PC-9 (cell line): ENCODE measurements at regions not wholly inside any gene's neighbourhood (a gene's known extent, or its start where the extent isn't known, plus 50 kb on each side); places are given as distances from the start of the nearest gene placed in this dataset.
A peak's percentile ranks its signal among the peaks of the same experiment; 100 is the strongest.
"Not testable (repeated sequence)": the region's sequence is repeated elsewhere in the genome, so short reads cannot be mapped to it uniquely, and the experiment has no call there.

Source experiments
- BruUV-seq: library from RNA; stranded (reverse); fragments of 400-500 nt; replicated peaks from 2 replicates; lab custom pipeline; 2021; lab: Mats Ljungman, UMichigan
- CTCF ChIA-PET: fragments of 300-600 bp; sonication (Branson Sonifier 250); formaldehyde crosslinking; loops from one replicate; lab custom pipeline; 2022; ENCODE audit warnings: antibody characterized with exemption; lab: Charles Lee
- POLR2A ChIA-PET: fragments of 300-600 bp; sonication (Branson Sonifier 250); formaldehyde crosslinking; loops from one replicate; lab custom pipeline; 2022; ENCODE audit warnings: antibody characterized with exemption; ENCODE audit not compliant: unreplicated experiment; lab: Charles Lee
- DNase-seq, 2 experiments: peaks; one replicate each; pipeline versions ENCODE4 v3.0.0 to v3.0.0-alpha.2; 2015 to 2022; ENCODE audit warnings: mixed read lengths in 1 of 2
- H2AFZ ChIP-seq: fragments of 200-600 bp; sonication (generic); 2 replicates; pipeline ENCODE4 v1.8.1; 2017; ENCODE audit warnings: antibody characterized with exemption
- H3F3A ChIP-seq: fragments of 200-600 bp; sonication (generic); 2 replicates; pipeline ENCODE4 v1.8.1; 2017; ENCODE audit warnings: antibody characterized with exemption, mild to moderate bottlenecking, low read depth; ENCODE audit not compliant: insufficient read depth
- H3K27ac ChIP-seq: fragments of 200-600 bp; sonication (generic); 2 replicates; pipeline ENCODE4 v1.6.1; 2016; ENCODE audit warnings: mixed run types
- H3K27me3 ChIP-seq: fragments of 200-600 bp; sonication (generic); 2 replicates; pipeline ENCODE4 v1.6.1; 2016; ENCODE audit warnings: low read depth, mixed run types; ENCODE audit not compliant: insufficient read depth
- H3K36me3 ChIP-seq: fragments of 200-600 bp; sonication (generic); 2 replicates; pipeline ENCODE4 v1.6.1; 2016; ENCODE audit warnings: low read depth, mixed run types
- H3K4me1 ChIP-seq: fragments of 200-600 bp; sonication (generic); replicated peaks from 2 replicates; pipeline ENCODE4 v1.6.1; 2016; ENCODE audit warnings: mixed run types; ENCODE audit not compliant: insufficient read depth
- H3K4me2 ChIP-seq: fragments of 200-600 bp; sonication (generic); 2 replicates; pipeline ENCODE4 v1.6.1; 2017; ENCODE audit warnings: mixed run types
- H3K4me3 ChIP-seq: fragments of 200-600 bp; sonication (generic); 2 replicates; pipeline ENCODE4 v1.6.1; 2016; ENCODE audit warnings: mixed run types
- H3K79me2 ChIP-seq: fragments of 200-600 bp; sonication (generic); 2 replicates; pipeline ENCODE4 v1.6.1; 2017; ENCODE audit warnings: low read depth, mixed run types
- H3K9me2 ChIP-seq: fragments of 200-600 bp; sonication (generic); 2 replicates; pipeline ENCODE4 v1.8.1; 2017; ENCODE audit warnings: mild to moderate bottlenecking; ENCODE audit not compliant: insufficient read depth
- H3K9me3 ChIP-seq: fragments of 200-600 bp; sonication (generic); 2 replicates; pipeline ENCODE4 v1.8.1; 2016; ENCODE audit warnings: low read depth; ENCODE audit not compliant: insufficient read depth
- H4K20me1 ChIP-seq: fragments of 200-600 bp; sonication (generic); 2 replicates; pipeline ENCODE4 v1.8.1; 2017; ENCODE audit not compliant: insufficient read depth
- CTCF ChIP-seq: fragments of 200-600 bp; sonication (generic); conservative IDR thresholded peaks from 2 replicates; pipeline ENCODE4 v1.6.1; 2017; ENCODE audit warnings: mixed run types, antibody characterized with exemption, mild to moderate bottlenecking, moderate library complexity
- EZH2 ChIP-seq: fragments of 200-600 bp; sonication (generic); IDR thresholded peaks from 2 replicates; pipeline ENCODE4 v1.8.0; 2017; ENCODE audit warnings: antibody characterized with exemption, low read depth
- intact Hi-C: fragments of 100-400 bp; cut with micrococcal nuclease; formaldehyde crosslinking; loops from one replicate; pipeline ENCODE4 v1.10.0; 2022; ENCODE audit not compliant: unreplicated experiment

- TF ChIP-seq CTCF (no peak), EZH2 (no peak)
- H3K79me2 ChIP-seq: no peaks in the 10 kb centered on the region
- H3K4me2 ChIP-seq: no peak overlapping the region
- H3F3A ChIP-seq: no peaks in the 10 kb centered on the region
- ChIA-PET CTCF (no interaction called here), POLR2A (no interaction called here)
- no peak overlapping the region for H3K4me3 ChIP-seq
- DNase-seq: no peak
- H4K20me1 ChIP-seq: no peaks in the 10 kb centered on the region
- no peaks in the 10 kb centered on the region for H3K9me2 ChIP-seq
- no peak overlapping the region for H2AFZ ChIP-seq
- H3K27ac ChIP-seq: no peak overlapping the region
- H3K27me3 ChIP-seq: no peaks in the 10 kb centered on the region
- no peaks in the 10 kb centered on the region for H3K9me3 ChIP-seq
- H3K36me3 ChIP-seq: no peaks in the 10 kb centered on the region
- BruUV-seq: no TSS peak
- intact Hi-C loops: no loop called here
- no peaks in the 10 kb centered on the region for H3K4me1 ChIP-seq
Observed at GRCh38 chr13:65783383-65783782, 1446.8 kb downstream of the PCDH9 start.

GRCh38 chr13:65771704-65772313 is 1458.3 kb downstream of the PCDH9 start:
- DNase-seq, POLR2A ChIA-PET, H3K36me3 ChIP-seq, H3K79me2 ChIP-seq, H3K9me3 ChIP-seq, BruUV-seq, H3F3A ChIP-seq, H3K4me3 ChIP-seq, H3K27ac ChIP-seq, CTCF ChIA-PET, H4K20me1 ChIP-seq, H3K4me1 ChIP-seq, H3K4me2 ChIP-seq, H3K9me2 ChIP-seq, H2AFZ ChIP-seq, intact Hi-C loops, H3K27me3 ChIP-seq: not testable (repeated sequence)

- peak in 1 of 2 experiments; percentile 21 for DNase-seq
- no peaks in the 10 kb centered on the region for H3K9me3 ChIP-seq
- H3K79me2 ChIP-seq: no peaks in the 10 kb centered on the region
- intact Hi-C loops: no loop called here
- CTCF ChIA-PET: no interaction called here
- POLR2A ChIA-PET: no interaction called here
- no peaks in the 10 kb centered on the region for H3F3A ChIP-seq
- no peaks in the 10 kb centered on the region for H3K9me2 ChIP-seq
- no peak overlapping the region for H3K27ac ChIP-seq
- no peaks in the 10 kb centered on the region for H4K20me1 ChIP-seq
- H3K4me3 ChIP-seq: no peak overlapping the region
- H3K36me3 ChIP-seq: no peaks in the 10 kb centered on the region
- no TSS peak for BruUV-seq
- no peaks in the 10 kb centered on the region for H3K27me3 ChIP-seq
- H2AFZ ChIP-seq: no peak overlapping the region
- no peaks in the 10 kb centered on the region for H3K4me1 ChIP-seq
- no peak overlapping the region for H3K4me2 ChIP-seq
- TF ChIP-seq CTCF (no peak), EZH2 (no peak)
Observed at GRCh38 chr13:65768545-65768944, 1461.6 kb downstream of the PCDH9 start.

- Histone ChIP-seq H3K79me2 (no peaks in the 10 kb centered on the region), H2AFZ (no peak overlapping the region), H3K27ac (no peak overlapping the region), H3K9me3 (no peaks in the 10 kb centered on the region), H4K20me1 (no peaks in the 10 kb centered on the region), H3K9me2 (no peaks in the 10 kb centered on the region), H3K4me1 (no peaks in the 10 kb centered on the region), H3K4me3 (no peak overlapping the region), H3F3A (no peaks in the 10 kb centered on the region), H3K4me2 (no peak overlapping the region), H3K27me3 (no peaks in the 10 kb centered on the region), H3K36me3 (no peaks in the 10 kb centered on the region)
- BruUV-seq: no TSS peak
- intact Hi-C loops: no loop called here
- DNase-seq: no peak
- TF ChIP-seq EZH2 (no peak), CTCF (no peak)
- ChIA-PET CTCF (no interaction called here), POLR2A (no interaction called here)
Observed at GRCh38 chr13:65763811-65764210, 1466.3 kb downstream of the PCDH9 start.
